COLO829 (cell line): ENCODE measurements at regions not wholly inside any gene's neighbourhood (a gene's known extent, or its start where the extent isn't known, plus 50 kb on each side); places are given as distances from the start of the nearest gene placed in this dataset.

Source experiments
- DNase-seq: peaks from one replicate; pipeline ENCODE4 v3.0.0; 2012; ENCODE audit warnings: low spot score

- DNase-seq: no peak
These were observed 59.0 kb downstream of the RPS29 start for GRCh38 chr14:49527221-49527620.

GRCh38 chr14:49526101-49526500 is 60.1 kb downstream of the RPS29 start:
- no peak for DNase-seq

DNA sequence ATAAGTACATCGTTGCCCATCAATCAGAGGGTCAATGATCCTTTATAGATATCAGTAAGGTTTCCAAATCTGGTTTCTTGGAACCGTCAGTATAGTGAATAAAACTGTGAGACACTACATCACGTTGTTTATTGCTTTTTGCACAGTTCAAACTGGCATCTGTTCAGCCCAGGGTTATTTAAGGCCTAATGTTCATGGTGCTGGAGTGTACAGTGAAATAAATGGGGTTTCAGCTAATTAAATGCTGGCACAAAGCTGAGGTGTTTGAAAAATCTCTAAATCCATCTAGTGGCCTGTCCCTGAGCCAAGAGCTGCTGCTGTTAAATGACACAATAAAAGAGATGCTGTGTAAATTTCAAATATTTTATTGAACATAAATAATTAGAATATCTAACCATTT is 69.9 kb downstream of the RPS29 start:
- DNase-seq: no peak

- DNase-seq: no peak
These were observed 73.6 kb downstream of the RPS29 start for GRCh38 chr14:49512571-49512970.

- DNase-seq: peak; percentile 29
These were observed 74.0 kb downstream of the RPS29 start for GRCh38 chr14:49512147-49512551.

DNA sequence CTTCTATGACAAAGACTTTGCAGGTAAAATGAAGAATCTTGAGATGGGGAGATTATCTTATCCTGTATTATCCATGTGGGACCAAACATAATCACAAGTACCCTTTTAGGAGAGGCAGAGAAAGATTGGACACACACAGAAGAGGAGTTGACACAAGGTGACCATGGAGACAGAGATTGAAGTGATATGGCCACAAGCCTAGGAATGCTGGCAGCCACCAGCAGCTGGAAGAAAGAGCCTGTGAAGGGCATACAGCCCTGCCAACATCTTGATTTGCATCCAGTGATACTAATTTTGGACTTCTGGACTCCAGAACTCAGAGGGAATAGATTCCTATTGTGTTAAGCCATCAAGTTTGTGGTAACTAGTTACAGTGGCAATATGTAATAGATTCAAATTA is 78.1 kb downstream of the RPS29 start:
- no peak for DNase-seq

- no peak for DNase-seq
These were observed 79.5 kb downstream of the RPS29 start for GRCh38 chr14:49506650-49507049.

DNA sequence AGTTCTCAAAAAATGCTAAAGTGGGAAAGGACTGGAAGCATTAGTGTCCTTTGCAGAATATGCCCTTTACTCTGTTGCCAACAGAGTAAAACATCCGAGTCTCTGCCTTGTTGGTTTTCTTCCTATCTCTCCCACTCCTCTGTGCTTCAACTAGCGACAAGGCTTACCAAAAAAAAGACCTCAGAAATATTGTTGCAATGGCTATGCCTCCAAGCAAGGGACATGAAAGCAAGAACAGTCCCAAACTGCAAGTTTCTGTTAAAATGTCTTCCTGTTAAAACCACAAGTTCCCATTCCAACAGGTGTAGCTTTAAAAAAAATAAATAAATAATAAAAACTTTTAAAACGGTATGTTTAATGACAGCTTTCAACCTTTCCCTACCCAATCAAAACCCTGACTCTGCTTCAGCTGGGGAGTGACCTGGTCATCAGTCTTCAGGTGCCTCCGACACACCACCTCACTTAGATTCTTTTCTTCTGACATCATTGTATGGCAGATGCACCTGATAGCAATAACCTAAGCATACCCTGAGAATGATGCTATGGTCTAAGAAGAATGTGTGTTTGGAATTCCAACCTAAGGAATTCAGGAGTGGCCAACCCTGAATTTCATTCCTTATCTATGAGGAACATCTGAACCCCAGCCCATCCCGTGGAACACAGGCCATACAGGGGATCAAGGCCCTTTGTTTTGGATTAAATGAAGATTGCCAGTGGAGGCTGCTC is 81.0 kb downstream of the RPS29 start:
- DNase-seq: no peak

- peak; percentile 61 for DNase-seq
These were observed 88.3 kb downstream of the RPS29 start for GRCh38 chr14:49497725-49498348.

- no peak for DNase-seq
These were observed 88.9 kb downstream of the RPS29 start for GRCh38 chr14:49497267-49497666.

DNA sequence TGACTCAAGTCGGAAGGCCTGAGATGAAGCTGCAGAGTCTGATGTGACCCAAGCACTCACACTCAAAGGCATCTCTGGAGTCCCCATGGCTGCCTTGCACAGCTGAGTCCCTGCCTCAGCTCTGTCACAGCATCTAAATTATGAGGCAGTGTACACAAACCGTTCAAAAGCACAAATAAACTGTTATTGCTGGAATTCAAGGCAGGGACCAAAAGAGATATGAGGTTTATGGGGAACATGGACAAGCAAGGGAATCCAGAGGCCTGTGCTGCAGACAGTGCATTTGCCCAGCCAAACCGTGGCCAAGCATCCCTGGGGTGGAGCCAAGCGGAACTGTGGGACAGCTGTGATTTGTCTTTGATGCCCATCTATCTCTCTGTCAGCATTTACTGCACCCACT is 91.3 kb downstream of the RPS29 start:
- DNase-seq: no peak

- DNase-seq: no peak
These were observed 92.6 kb downstream of the RPS29 start for GRCh38 chr14:49493557-49493956.

GRCh38 chr14:49492151-49492550 is 94.0 kb downstream of the RPS29 start:
- no peak for DNase-seq

DNA sequence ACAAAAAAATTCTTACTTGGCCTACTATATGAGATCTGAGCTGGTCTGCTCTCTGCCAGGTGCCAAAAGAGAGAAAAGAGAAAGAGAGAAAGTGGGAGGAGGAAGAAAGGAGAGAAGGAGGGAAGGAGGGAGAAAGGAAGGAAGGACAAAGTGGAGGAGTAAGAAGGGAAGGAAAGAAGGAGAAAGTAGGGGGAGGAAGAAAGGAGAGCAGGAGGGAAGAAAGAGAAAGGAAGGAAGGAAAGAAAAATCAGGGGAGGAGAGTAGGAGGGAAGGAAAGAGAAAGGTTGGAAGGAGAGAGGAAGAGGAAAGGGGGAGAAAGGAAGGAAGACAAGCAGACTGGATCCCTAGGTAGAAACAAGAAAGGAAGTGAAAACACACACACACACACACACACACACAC is 96.8 kb downstream of the RPS29 start:
- DNase-seq: no peak

DNA sequence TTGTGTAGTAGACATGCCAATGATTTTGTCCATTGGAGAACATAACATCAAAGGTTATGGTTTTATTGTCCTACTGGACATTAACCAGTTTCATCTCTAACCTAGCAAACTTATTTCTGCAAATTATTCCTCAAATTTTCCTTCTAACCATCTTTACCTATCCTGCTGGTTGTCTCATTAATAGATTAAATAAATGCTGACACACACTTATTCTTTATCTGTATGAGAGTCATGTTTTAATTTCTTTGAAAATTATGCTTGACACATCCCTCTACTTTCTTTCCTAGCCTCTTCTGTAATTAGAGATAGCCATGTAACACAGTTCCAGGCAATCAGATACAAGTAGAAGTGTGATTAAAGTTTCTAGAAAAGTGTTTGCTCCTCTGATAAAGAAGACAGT is 98.9 kb downstream of the RPS29 start:
- DNase-seq: no peak

DNA sequence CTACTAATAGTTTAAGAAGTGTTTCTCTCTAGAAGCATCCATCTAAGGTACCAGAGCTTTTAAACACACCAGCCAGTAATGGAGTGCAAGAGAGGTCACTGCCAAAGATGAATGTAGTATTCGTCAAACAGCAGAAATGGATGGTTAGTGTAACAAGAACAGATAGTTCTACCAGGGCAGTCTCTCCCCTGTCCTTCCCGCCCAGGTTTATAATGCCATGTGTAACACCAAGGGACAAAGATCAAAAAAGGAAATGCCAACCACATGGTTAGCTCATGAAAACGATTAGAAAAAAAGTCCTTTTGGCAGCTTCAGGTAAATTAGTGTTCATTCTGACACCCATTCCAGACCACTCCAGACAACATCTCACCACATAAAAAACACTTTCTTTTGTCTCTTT is 100.9 kb downstream of the RPS29 start:
- no peak for DNase-seq

GRCh38 chr14:49484180-49484579 is 102.0 kb downstream of the RPS29 start:
- no peak for DNase-seq

DNA sequence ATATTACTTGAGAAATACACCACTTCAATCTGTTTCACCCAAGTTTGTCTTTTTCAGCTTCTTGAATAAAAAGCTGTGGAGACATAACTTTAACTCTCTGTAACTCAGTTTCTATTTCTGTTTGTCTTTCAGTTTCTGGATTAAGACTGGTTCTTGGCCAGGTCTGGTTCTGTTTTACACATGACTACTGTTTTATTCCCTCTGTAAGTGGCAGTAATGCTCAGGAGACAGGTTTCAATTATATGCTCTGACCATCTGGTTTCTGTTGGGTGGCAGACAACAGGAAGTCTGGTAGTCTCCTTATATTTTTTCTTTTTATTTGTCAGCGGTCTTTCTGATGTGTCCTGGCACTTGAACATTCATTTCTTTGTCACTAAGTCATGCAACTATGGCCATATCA is 102.9 kb downstream of the RPS29 start:
- no peak for DNase-seq

DNA sequence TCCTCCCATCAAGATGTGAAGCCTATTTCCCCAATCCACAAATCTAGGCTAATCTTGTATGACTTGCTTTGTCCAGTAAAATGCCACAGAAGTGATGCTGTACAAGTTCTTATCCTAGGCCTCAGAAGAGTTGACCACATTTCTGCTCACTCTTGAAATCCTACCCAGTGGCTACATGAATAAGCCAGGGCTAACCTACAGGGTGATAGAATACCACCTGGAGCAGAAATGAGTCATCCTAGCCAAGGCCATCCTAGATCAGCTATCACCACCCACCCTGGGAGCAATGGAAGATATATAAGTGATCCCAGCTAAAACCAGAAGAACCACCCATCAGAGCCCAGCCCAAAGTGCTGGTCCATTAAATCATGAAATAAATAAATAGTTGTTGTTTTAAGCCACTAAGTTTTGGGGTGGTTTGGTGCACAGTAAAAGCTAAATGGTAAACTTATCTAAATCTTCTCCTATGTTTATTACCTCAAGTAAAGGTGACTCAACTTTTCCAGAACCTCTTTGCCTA is 105.1 kb downstream of the RPS29 start:
- no peak for DNase-seq

GRCh38 chr14:49480053-49480760 is 106.0 kb downstream of the RPS29 start:
- no peak for DNase-seq

DNA sequence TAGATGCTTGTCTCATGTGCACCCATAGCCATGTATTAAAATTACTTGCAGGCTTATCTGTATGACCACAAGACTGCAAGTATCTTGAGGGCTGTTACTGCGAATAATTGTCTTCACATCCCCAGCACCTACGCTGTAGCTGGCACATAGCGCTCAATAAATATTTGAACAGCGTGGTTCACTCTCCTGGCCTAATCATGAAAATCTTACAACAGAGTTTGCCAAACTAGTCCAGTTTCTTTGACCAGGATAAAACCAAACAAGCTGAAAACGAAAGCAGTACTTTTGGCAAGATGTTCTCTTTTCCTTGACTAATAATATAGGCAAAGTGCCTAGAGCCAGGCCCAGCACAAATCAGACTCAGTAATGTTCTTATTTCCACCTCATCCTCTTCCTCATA is 106.7 kb downstream of the RPS29 start:
- no peak for DNase-seq

DNA sequence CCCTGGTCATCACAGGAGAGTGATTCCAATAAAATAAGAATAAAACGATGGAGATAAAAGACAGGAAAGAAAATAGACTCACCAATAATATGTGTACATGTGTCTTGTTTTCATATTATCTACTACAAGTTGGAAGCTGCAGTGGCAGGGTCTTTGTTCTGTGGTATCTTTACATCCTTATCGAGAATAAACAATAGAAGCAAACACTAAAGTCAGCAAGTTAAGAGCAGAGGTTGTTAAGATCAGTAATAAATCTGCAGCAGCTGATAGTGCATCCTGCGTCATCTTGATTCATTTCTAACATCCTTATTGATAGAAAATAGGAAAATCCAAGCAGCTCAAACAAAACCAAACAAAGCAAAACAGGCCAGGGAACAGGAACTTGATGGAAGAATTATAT is 107.4 kb downstream of the RPS29 start:
- no peak for DNase-seq

DNA sequence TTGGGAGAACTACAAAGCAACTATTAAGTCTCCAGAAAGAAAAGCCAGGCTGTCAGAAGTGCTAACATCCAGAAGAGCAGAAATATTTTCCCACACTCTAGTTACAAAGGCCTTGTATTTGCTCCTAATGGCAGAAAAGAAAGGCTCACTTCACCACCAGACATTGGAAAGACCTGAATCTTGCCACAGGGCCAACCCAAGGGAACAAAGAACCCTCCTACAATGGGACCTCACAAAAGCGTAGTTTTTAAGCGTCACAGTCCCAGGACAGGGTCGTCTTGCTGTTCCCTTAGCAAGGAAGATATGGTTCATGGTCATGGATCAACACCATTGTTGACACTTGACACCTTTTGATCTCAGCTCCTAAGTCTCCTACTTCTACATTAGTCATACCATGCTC is 119.1 kb downstream of the RPS29 start:
- DNase-seq: peak; percentile 10
